Endothelial cell of umbilical vein (primary cell): ENCODE measurements at regions not wholly inside any gene's neighbourhood (a gene's known extent, or its start where the extent isn't known, plus 50 kb on each side); places are given as distances from the start of the nearest gene placed in this dataset.

Source experiments
- EZH2 ChIP-seq: IDR thresholded peaks from 2 replicates; pipeline ENCODE4 v1.6.1; 2012; ENCODE audit warnings: borderline replicate concordance, low read depth, mild to moderate bottlenecking, moderate library complexity, low read length, inconsistent platforms; ENCODE audit not compliant: severe bottlenecking
- FOS ChIP-seq: IDR thresholded peaks from 2 replicates; pipeline ENCODE4 v1.6.1; 2011; ENCODE audit warnings: mild to moderate bottlenecking, low read length, moderate library complexity, borderline replicate concordance; ENCODE audit not compliant: insufficient read depth
- GATA2 ChIP-seq: IDR thresholded peaks from 2 replicates; pipeline ENCODE4 v1.7.0; 2011; ENCODE audit warnings: low read depth, mild to moderate bottlenecking, moderate library complexity, mixed read lengths, low read length; ENCODE audit not compliant: insufficient read length, insufficient read depth
- MYC ChIP-seq: IDR thresholded peaks from one replicate; pipeline ENCODE4 v1.6.1; 2011; ENCODE audit warnings: mild to moderate bottlenecking, low read depth, low read length
- POLR2A ChIP-seq: IDR thresholded peaks from 2 replicates; pipeline ENCODE4 v1.6.1; 2012; ENCODE audit warnings: low read depth, mild to moderate bottlenecking, control low read depth, low read length
- POLR2AphosphoS5 ChIP-seq: IDR thresholded peaks from 2 replicates; pipeline ENCODE4 v1.6.1; 2012; ENCODE audit warnings: low read depth, mild to moderate bottlenecking, control low read depth, low read length, moderate library complexity; ENCODE audit not compliant: insufficient read depth
- TF ChIP-seq, protein P1 (sequence below), 2 donors: IDR thresholded peaks; 1 replicate in 1 of 2; 2 replicates in 1 of 2; pipeline ENCODE4 v1.5.1; 2011; ENCODE audit warnings: low read length in 2 of 2, mild to moderate bottlenecking in 2 of 2, moderate library complexity in 2 of 2, control low read depth in 1 of 2, inconsistent platforms in 1 of 2, low read depth in 1 of 2; ENCODE audit not compliant: insufficient read depth in 1 of 2; ENCODE audit errors: extremely low read depth in 1 of 2
- TF ChIP-seq, protein P2 (sequence below): IDR thresholded peaks from 2 replicates; pipeline ENCODE4 v1.6.1; 2011; ENCODE audit not compliant: insufficient read depth, insufficient read length

DNA sequence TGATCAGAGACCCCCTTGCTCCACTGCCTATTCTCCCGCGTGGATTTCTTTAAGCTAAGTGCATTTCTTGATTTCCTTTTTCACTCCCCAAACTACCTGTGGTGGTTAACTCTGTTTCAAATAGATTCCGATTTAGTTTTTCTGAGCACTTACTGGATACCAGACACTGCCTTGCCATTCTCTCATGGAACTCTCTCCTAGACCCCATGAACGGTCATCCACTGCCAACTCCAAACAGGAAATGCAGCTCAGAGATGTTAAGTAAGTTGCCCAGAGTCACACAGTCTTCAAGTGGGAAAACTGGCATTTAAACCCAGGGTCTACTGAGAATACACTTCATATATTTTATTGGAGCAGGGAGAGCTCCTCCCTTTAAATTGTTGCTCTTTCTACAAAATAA, 199.4 kb downstream of the MAF start:
- TF ChIP-seq, protein P1, sequence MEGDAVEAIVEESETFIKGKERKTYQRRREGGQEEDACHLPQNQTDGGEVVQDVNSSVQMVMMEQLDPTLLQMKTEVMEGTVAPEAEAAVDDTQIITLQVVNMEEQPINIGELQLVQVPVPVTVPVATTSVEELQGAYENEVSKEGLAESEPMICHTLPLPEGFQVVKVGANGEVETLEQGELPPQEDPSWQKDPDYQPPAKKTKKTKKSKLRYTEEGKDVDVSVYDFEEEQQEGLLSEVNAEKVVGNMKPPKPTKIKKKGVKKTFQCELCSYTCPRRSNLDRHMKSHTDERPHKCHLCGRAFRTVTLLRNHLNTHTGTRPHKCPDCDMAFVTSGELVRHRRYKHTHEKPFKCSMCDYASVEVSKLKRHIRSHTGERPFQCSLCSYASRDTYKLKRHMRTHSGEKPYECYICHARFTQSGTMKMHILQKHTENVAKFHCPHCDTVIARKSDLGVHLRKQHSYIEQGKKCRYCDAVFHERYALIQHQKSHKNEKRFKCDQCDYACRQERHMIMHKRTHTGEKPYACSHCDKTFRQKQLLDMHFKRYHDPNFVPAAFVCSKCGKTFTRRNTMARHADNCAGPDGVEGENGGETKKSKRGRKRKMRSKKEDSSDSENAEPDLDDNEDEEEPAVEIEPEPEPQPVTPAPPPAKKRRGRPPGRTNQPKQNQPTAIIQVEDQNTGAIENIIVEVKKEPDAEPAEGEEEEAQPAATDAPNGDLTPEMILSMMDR (IDR thresholded peaks at IDR 0.05; ENCODE audit: extremely low read depth in 1 of 2, insufficient read depth in 1 of 2, low read depth in 1 of 2, low read length in 2 of 2) = no peak
- TF ChIP-seq POLR2A = no peak
- TF ChIP-seq, protein P2, sequence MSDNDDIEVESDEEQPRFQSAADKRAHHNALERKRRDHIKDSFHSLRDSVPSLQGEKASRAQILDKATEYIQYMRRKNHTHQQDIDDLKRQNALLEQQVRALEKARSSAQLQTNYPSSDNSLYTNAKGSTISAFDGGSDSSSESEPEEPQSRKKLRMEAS = no peak
- no peak for TF ChIP-seq EZH2
- no peak for TF ChIP-seq FOS
- TF ChIP-seq GATA2 = no peak
- TF ChIP-seq POLR2AphosphoS5 = no peak
- no peak for TF ChIP-seq MYC
